ENCODE measurements at regions not wholly inside any gene's neighbourhood (a gene's known extent, or its start where the extent isn't known, plus 50 kb on each side); places are given as distances from the start of the nearest gene placed in this dataset.

DNA sequence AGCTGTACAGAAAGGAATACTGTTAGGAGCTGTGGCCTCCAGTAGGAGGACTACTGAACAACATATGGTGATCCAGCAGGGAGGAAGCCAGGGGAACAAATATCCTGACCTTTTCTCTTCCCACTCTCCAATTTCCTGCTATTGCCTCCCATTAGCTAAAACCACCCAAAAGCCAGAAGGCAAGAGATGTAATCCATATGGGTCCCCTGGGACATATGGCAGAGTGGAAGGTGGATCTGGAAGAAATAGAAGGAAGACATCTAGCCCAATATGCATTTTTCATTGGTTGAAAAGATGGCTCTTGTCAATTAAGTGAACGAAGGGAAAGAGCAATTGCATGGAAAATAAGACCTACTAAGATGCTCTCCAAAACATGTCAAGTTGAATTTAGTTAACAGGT, 167.2 kb downstream of the CNTN3 start:
- Histone ChIP-seq H3K27me3 (ENCODE audit: low read depth) (no peaks in the 10 kb centered on the region), H3K27ac (replicated peaks) (no peak overlapping the region), H3K9me3 (replicated peaks) (peaks cover 3% of the 10 kb centered on the region), H3K36me3 (no peaks in the 10 kb centered on the region), H3K4me1 (no peaks in the 10 kb centered on the region), H3K4me3 (no peak overlapping the region)
- no peak for DNase-seq
- intact Hi-C loops (cut with micrococcal nuclease), result no loop called here
- TF ChIP-seq, protein P1, sequence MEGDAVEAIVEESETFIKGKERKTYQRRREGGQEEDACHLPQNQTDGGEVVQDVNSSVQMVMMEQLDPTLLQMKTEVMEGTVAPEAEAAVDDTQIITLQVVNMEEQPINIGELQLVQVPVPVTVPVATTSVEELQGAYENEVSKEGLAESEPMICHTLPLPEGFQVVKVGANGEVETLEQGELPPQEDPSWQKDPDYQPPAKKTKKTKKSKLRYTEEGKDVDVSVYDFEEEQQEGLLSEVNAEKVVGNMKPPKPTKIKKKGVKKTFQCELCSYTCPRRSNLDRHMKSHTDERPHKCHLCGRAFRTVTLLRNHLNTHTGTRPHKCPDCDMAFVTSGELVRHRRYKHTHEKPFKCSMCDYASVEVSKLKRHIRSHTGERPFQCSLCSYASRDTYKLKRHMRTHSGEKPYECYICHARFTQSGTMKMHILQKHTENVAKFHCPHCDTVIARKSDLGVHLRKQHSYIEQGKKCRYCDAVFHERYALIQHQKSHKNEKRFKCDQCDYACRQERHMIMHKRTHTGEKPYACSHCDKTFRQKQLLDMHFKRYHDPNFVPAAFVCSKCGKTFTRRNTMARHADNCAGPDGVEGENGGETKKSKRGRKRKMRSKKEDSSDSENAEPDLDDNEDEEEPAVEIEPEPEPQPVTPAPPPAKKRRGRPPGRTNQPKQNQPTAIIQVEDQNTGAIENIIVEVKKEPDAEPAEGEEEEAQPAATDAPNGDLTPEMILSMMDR (IDR thresholded peaks at IDR 0.05; ENCODE audit: borderline replicate concordance), result no peak

DNA sequence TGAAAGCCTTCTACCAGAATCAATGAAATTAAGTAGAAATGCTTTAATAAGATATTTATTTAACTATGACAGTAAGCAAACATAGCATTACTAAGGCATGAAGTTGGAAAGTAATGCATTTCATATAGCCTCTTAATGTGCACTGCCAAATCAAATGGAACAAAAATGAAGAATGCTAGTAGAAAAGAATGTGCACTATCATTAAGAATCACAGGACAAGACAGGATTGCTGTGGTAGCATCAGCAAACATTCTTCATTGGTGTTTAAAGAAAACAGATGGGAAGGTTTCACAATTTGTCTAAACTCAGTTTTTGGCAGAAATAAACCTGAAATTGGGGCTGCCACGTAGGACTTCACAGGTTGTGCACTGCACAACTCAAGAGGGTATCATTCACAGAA, 168.9 kb downstream of the CNTN3 start:
- Histone ChIP-seq H3K27ac (replicated peaks) (no peak overlapping the region), H3K36me3 (no peaks in the 10 kb centered on the region), H3K4me1 (no peaks in the 10 kb centered on the region), H3K9me3 (replicated peaks) (no peaks in the 10 kb centered on the region), H3K4me3 (no peak overlapping the region), H3K27me3 (ENCODE audit: low read depth) (no peaks in the 10 kb centered on the region)
- no peak for DNase-seq
- TF ChIP-seq, protein P1 (IDR thresholded peaks at IDR 0.05; ENCODE audit: borderline replicate concordance), result no peak
- intact Hi-C loops (cut with micrococcal nuclease), result no loop called here

DNA sequence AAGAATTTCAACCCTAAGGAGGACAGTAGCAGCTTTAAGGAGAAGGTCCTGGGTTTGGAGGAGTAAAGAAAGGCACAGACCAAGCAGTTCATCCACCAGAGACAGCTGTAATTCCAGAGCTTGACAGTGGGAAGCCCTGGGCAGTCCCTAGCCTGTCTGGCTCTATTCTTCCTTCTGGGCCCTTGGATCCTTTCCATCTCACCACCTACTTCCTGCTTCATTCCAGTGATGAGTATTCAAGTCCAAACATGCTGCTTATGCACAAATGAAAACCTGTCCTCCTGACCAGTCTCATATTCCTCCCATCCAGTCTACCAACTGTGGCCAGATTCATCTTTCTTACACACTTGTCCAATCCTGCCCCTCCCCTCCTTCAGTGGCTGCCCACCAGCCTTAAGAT, 171.4 kb downstream of the CNTN3 start:
- Histone ChIP-seq H3K27ac (replicated peaks) (no peak overlapping the region), H3K27me3 (ENCODE audit: low read depth) (no peaks in the 10 kb centered on the region), H3K4me3 (no peak overlapping the region), H3K9me3 (replicated peaks) (no peaks in the 10 kb centered on the region), H3K36me3 (no peaks in the 10 kb centered on the region), H3K4me1 (no peaks in the 10 kb centered on the region)
- TF ChIP-seq, protein P1 (IDR thresholded peaks at IDR 0.05; ENCODE audit: borderline replicate concordance), result no peak
- no peak for DNase-seq
- intact Hi-C loops (cut with micrococcal nuclease), result no loop called here

DNA sequence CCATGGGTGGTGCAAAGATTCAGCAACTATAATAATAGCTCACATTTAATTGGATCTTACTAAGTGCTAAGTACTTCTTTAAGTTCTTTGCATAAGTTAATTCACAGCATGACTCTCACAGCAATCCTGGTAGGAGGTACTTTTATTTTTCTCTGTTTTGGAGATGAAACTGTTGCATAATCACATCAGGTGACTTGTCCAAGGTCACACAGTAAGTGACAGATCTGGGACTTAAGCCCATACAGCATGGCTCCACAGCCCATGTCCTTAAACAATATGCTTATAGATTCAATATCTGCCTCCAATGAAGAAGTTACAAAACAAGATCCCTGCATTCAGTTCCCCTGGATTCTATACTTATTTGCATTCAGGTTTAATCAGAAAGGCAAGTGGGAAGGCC, 171.8 kb downstream of the CNTN3 start:
- TF ChIP-seq, protein P1 (IDR thresholded peaks at IDR 0.05; ENCODE audit: borderline replicate concordance), result no peak
- intact Hi-C loops (cut with micrococcal nuclease), result no loop called here
- Histone ChIP-seq H3K9me3 (replicated peaks) (no peaks in the 10 kb centered on the region), H3K27ac (replicated peaks) (no peak overlapping the region), H3K4me3 (no peak overlapping the region), H3K27me3 (ENCODE audit: low read depth) (no peaks in the 10 kb centered on the region), H3K36me3 (no peaks in the 10 kb centered on the region), H3K4me1 (no peaks in the 10 kb centered on the region)
- DNase-seq, result no peak

DNA sequence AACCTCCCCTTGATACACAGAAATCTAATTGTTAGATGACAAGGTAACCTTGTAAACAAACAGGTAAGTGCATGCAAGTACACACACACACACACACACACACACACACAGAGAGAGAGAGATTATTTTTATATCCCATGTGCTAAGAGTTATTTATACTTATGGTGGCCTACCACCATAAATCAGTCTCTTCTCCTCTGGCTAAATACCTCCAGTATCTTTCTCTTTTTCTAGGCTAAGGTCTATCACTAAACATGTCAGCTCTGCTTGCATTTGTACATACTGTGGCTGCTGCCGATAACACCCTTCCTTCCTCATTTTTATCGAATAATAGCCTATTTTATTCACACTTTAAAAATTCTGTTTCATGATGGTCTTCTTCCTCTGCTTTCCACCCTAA, 172.4 kb downstream of the CNTN3 start:
- TF ChIP-seq, protein P1 (IDR thresholded peaks at IDR 0.05; ENCODE audit: borderline replicate concordance), result no peak
- intact Hi-C loops (cut with micrococcal nuclease), result no loop called here
- no peaks in the 10 kb centered on the region for H3K27me3 ChIP-seq (ENCODE audit: low read depth)
- no peak overlapping the region for H3K27ac ChIP-seq (replicated peaks)
- no peaks in the 10 kb centered on the region for H3K4me1 ChIP-seq
- no peak for DNase-seq
- H3K4me3 ChIP-seq, result no peak overlapping the region
- no peaks in the 10 kb centered on the region for H3K36me3 ChIP-seq
- no peaks in the 10 kb centered on the region for H3K9me3 ChIP-seq (replicated peaks)

DNA sequence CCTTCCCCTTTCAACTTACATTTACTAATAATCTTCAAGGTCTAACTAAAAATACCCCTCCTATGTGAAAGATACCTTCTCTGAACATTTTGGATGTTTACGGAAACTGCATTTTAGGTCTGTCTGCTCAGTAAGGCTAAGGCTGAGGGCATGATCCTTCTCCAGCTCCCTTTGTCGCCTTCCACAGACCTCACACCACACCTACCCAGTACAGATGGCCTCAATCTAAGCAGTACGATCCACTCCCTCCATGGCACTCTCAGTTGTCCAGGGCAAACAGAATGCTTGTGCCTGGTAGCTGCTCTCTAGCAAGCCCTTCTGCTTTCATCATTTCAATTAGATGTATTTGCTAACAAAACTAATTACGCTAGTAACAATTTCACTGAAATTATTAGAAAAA, 178.3 kb downstream of the CNTN3 start:
- no peak for DNase-seq
- intact Hi-C loops (cut with micrococcal nuclease), result no loop called here
- Histone ChIP-seq H3K9me3 (replicated peaks) (no peaks in the 10 kb centered on the region), H3K4me1 (no peaks in the 10 kb centered on the region), H3K4me3 (no peak overlapping the region), H3K36me3 (no peaks in the 10 kb centered on the region), H3K27me3 (ENCODE audit: low read depth) (no peaks in the 10 kb centered on the region), H3K27ac (replicated peaks) (no peak overlapping the region)
- TF ChIP-seq, protein P1 (IDR thresholded peaks at IDR 0.05; ENCODE audit: borderline replicate concordance), result no peak

Data from left ventricle myocardium inferior (tissue), 1 donor.